Tibial nerve (tissue), 4 donors: ENCODE measurements at regions not wholly inside any gene's neighbourhood (a gene's known extent, or its start where the extent isn't known, plus 50 kb on each side); places are given as distances from the start of the nearest gene placed in this dataset.
A peak's percentile ranks its signal among the peaks of the same experiment; 100 is the strongest.

Experiments used
- DNase-seq, 2 donors: peaks; one replicate each; pipeline ENCODE4 v3.0.0-alpha.2; 2019; ENCODE audit warnings: low spot score in 2 of 2
- H3K27ac ChIP-seq, 4 donors: fragments of 200-600 bp; sonication (generic) in 3 of 4; one replicate each; pipeline ENCODE4 v1.5.1; 2017 to 2019; ENCODE audit warnings: mild to moderate bottlenecking in 1 of 4
- H3K27me3 ChIP-seq, 2 donors: fragments of 200-600 bp; sonication (generic) in 1 of 2; one replicate each; pipeline versions ENCODE4 v1.5.1 to v1.6.0; 2017 to 2019
- H3K36me3 ChIP-seq, 3 donors: fragments of 200-600 bp; sonication (generic); one replicate each; pipeline ENCODE4 v1.5.1; 2018 to 2019
- H3K4me1 ChIP-seq, 4 donors: fragments of 200-600 bp; sonication (generic) in 3 of 4; one replicate each; pipeline ENCODE4 v1.5.1; 2017 to 2019
- H3K4me3 ChIP-seq, 4 donors: fragments of 200-600 bp; sonication (generic) in 3 of 4; one replicate each; pipeline ENCODE4 v1.5.1; 2017 to 2019; ENCODE audit warnings: mild to moderate bottlenecking in 1 of 4, moderate library complexity in 1 of 4
- H3K9me3 ChIP-seq, 4 donors: fragments of 200-600 bp; sonication (generic) in 3 of 4; one replicate each; pipeline ENCODE4 v1.5.1; 2017 to 2019
- EP300 ChIP-seq, 2 donors: sonication (generic); formaldehyde crosslinking; IDR thresholded peaks; one replicate each; pipeline ENCODE4 v1.6.1; 2017; ENCODE audit warnings: antibody characterized with exemption in 2 of 2, mild to moderate bottlenecking in 1 of 2
- POLR2A ChIP-seq, 2 donors: fragments of 450-650 bp; IDR thresholded peaks; one replicate each; pipeline ENCODE4 v1.6.1; 2017; ENCODE audit warnings: antibody characterized with exemption in 2 of 2, mild to moderate bottlenecking in 2 of 2, moderate library complexity in 2 of 2
- WGBS, 2 donors: methylation state at CpG; one replicate each; pipeline ENCODE4 v1.1.5; 2018; 5-methylcytosine and 5-hydroxymethylcytosine counted together
- TF ChIP-seq, protein P1 (sequence below), 5 experiments: fragments of 200-600 bp in 3 of 5; fragments of 450-650 bp in 2 of 5; sonication (generic) in 3 of 5; IDR thresholded peaks; one replicate each; pipeline ENCODE4 v1.5.1; 2016 to 2019; ENCODE audit warnings: antibody characterized with exemption in 5 of 5, mild to moderate bottlenecking in 3 of 5, moderate library complexity in 2 of 5

DNA sequence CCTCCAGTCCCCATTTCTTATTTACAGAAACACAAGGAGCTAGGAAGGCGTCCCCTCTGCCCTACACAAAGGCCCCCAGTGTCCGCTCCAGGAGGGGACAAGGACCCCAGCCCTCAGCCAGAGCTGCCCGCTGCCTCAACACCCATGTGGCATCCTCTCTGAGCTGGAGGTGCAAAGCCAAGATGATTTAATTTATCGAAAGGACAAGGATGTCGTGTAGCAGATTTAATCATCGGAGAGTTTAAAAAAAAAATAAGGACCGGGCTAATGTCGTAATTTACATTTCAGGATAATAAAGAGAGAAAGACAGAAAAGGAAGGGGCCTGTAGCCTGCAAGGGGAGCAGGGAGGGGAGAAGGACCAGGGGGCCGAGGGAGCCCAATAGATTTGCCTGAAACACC lies 68.3 kb upstream of the CASZ1 start:
- Histone ChIP-seq H3K27me3 (peaks cover 0 to 81% of the 10 kb centered on the region in 2 donors), H3K27ac (no peak overlapping the region), H3K4me1 (peaks cover 0 to 22% (median 14%) of the 10 kb centered on the region in 4 donors), H3K36me3 (no peaks in the 10 kb centered on the region), H3K9me3 (no peaks in the 10 kb centered on the region), H3K4me3 (no peak overlapping the region)
- TF ChIP-seq EP300 (IDR thresholded peaks at IDR 0.05) (no peak), POLR2A (IDR thresholded peaks at IDR 0.05) (no peak)
- TF ChIP-seq, protein P1, sequence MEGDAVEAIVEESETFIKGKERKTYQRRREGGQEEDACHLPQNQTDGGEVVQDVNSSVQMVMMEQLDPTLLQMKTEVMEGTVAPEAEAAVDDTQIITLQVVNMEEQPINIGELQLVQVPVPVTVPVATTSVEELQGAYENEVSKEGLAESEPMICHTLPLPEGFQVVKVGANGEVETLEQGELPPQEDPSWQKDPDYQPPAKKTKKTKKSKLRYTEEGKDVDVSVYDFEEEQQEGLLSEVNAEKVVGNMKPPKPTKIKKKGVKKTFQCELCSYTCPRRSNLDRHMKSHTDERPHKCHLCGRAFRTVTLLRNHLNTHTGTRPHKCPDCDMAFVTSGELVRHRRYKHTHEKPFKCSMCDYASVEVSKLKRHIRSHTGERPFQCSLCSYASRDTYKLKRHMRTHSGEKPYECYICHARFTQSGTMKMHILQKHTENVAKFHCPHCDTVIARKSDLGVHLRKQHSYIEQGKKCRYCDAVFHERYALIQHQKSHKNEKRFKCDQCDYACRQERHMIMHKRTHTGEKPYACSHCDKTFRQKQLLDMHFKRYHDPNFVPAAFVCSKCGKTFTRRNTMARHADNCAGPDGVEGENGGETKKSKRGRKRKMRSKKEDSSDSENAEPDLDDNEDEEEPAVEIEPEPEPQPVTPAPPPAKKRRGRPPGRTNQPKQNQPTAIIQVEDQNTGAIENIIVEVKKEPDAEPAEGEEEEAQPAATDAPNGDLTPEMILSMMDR (IDR thresholded peaks at IDR 0.05), result no peak
- DNase-seq, result no peak
- 63 to 76% methylated on average over 9 of the region's 9 CpGs for whole genome bisulfite sequencing, 2 donors

DNA sequence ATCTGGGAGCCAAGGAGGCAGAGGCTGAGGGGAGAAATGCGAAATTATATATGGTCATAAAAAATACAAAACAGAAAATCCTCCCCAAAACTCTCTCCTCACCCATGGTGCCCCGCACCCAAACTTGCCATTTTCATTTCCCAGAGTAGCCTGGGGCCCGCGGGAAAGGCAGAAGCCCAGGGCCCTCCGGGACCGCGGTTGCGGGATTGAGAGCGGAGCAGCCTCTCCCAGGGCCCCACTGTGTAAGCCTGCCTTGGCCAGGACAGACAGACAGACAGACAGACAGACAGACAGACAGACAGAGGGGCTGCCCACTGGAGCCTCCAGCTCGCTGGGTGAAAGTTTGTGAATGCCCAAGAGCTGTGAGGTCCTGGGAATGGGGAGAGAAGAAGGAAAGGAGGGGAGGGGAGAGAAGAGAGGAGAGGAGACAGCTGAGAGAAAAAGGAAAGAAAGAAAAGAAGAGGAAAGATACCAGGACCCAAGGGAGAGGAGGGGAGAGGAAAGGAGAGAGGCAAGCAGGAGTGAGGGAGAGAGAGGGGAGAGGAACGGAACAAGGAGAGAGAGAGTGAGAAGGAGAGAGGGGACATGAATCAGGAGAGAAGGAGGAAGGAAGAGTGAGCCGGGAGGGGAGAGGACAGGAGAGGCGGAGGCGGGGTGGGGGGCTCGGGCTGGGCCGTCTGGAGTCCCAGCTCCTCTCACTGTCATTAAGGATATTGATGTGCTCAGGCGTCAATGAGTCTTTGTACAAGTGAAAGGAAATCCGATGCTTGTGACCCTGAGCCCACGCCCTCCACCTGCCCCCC lies 69.3 kb upstream of the CASZ1 start:
- H3K36me3 ChIP-seq, result no peaks in the 10 kb centered on the region
- WGBS, 2 donors, result 46 to 51% methylated on average over 19 of the region's 19 CpGs
- H3K4me3 ChIP-seq, result no peak overlapping the region
- no peak overlapping the region for H3K27ac ChIP-seq
- TF ChIP-seq POLR2A (IDR thresholded peaks at IDR 0.05), result no peak
- TF ChIP-seq, protein P1 (IDR thresholded peaks at IDR 0.05), result no peak
- no peak for TF ChIP-seq EP300 (IDR thresholded peaks at IDR 0.05)
- DNase-seq, result no peak
- H3K27me3 ChIP-seq, result peaks cover 0 to 82% of the 10 kb centered on the region in 2 donors
- H3K4me1 ChIP-seq, result peaks cover 0 to 22% (median 14%) of the 10 kb centered on the region in 4 donors
- no peaks in the 10 kb centered on the region for H3K9me3 ChIP-seq

GRCh38 chr1:10866321-10867093 lies 70.1 kb upstream of the CASZ1 start:
- no peak for DNase-seq
- Histone ChIP-seq H3K27me3 (peaks cover 0 to 78% of the 10 kb centered on the region in 2 donors), H3K27ac (no peak overlapping the region), H3K9me3 (no peaks in the 10 kb centered on the region), H3K4me1 (peaks cover 0 to 22% (median 14%) of the 10 kb centered on the region in 4 donors), H3K4me3 (peak overlapping the region; percentile 17 to 56 (median 28)), H3K36me3 (no peaks in the 10 kb centered on the region)
- no peak for TF ChIP-seq EP300 (IDR thresholded peaks at IDR 0.05)
- TF ChIP-seq, protein P1 (IDR thresholded peaks at IDR 0.05), result no peak
- no peak for TF ChIP-seq POLR2A (IDR thresholded peaks at IDR 0.05)
- WGBS, 2 donors, result 3 to 7% methylated on average over 21 of the region's 31 CpGs

DNA sequence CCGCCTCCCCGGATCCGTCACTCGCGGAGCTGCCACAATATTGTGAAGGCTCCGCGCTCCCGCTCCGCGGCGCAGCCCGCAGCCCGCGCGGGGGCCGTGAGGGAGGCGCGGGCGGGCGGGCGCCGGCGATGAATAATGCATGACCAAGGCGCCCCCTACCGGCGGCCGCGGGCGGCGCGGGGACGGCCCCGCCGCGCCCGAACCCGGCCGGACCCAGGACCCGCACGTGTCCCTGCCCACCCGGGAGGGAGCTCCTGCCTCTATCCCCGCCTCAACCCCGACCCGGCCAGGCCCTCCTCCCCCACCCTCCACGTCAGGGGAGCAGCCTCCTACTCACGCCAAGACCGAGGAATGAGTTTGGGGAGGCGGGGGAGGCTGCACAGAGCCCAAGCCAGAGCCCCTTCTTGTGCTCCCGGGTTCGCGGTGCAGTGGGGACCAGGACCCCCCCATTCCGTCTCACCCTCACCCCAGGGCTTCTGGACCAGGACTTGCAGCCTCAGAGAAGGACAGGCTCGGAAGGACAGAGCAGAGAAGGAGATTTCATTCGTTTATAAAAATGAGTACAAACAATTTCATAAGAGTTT lies 70.8 kb upstream of the CASZ1 start:
- 1 to 3% methylated on average over 9 to 10 of the region's 54 CpGs for WGBS, 2 donors

More for the DNA sequence above, 70.8 kb upstream of the CASZ1 start:
- Histone ChIP-seq H3K9me3 (no peaks in the 10 kb centered on the region), H3K4me1 (peaks cover 0 to 22% (median 14%) of the 10 kb centered on the region in 4 donors), H3K27ac (no peak overlapping the region), H3K27me3 (peaks cover 0 to 75% of the 10 kb centered on the region in 2 donors), H3K4me3 (peak overlapping the region; percentile 17 to 56 (median 28)), H3K36me3 (no peaks in the 10 kb centered on the region)
- DNase-seq, result peak; percentile 23 to 48
- TF ChIP-seq EP300 (IDR thresholded peaks at IDR 0.05), result no peak
- TF ChIP-seq, protein P1 (IDR thresholded peaks at IDR 0.05), result peak; percentile 75 to 97 (median 90)
